Activated naive CD8-positive, alpha-beta T cell treated with anti-CD3 and anti-CD28 coated beads, Interleukin-2, amount 50 U/mL, for 24 hours (primary cell): ENCODE measurements at regions not wholly inside any gene's neighbourhood (a gene's known extent, or its start where the extent isn't known, plus 50 kb on each side); places are given as distances from the start of the nearest gene placed in this dataset.

Experiments used
- ATAC-seq: fragments of 150-1000 bp; cut with Tn5 transposase; one replicate; pipeline ENCODE4 v1.10.0; 2021
- DNase-seq: peaks from one replicate; pipeline ENCODE4 v3.0.0; 2021
- H3K27ac Mint-ChIP-seq: one replicate; pipeline ENCODE4 v1.8.0; 2021; ENCODE audit warnings: mild to moderate bottlenecking, mixed read lengths
- H3K27me3 Mint-ChIP-seq: one replicate; pipeline ENCODE4 v1.8.0; 2021; ENCODE audit warnings: mixed read lengths
- H3K36me3 Mint-ChIP-seq: one replicate; pipeline ENCODE4 v1.8.0; 2021; ENCODE audit warnings: low read depth, mixed read lengths
- H3K4me1 Mint-ChIP-seq: one replicate; pipeline ENCODE4 v1.8.0; 2021; ENCODE audit warnings: mixed read lengths
- H3K4me3 Mint-ChIP-seq: one replicate; pipeline ENCODE4 v1.8.0; 2021; ENCODE audit warnings: mild to moderate bottlenecking, moderate library complexity, mixed read lengths
- H3K9me3 Mint-ChIP-seq: one replicate; pipeline ENCODE4 v1.8.0; 2021; ENCODE audit warnings: mixed read lengths

DNA sequence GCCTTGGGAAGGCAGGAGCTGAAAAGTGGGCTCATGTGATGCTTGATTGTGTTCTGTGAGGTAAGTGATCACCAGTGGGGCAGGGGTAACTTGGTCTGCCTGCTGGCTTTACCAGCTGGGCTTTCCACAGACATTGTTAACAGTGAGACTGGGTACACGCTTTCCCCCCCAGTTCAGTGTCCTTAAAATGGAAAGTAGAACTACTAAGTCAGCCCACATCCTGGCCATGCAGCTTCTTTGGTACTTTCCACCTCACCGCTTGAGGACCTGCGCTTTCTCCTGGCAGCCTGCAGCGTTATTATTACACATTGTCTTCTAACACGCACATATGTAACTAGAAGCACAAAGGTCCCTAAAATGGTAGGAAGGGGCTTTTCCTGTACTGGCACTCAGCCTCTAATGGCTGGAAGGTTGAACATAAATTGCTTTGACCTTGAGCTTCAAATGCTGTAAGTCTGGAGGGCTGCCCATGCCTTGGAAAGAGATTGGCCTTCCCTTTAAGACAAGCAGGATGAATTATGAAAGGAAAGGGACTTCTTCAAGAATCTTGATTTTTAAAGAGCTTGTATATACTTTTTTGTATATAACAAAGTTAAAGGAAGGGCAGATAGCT, 216.1 kb upstream of the ROPN1 start:
- Mint-ChIP-seq H3K27ac (no peak overlapping the region), H3K36me3 (no peaks in the 10 kb centered on the region), H3K27me3 (peaks cover 7% of the 10 kb centered on the region), H3K9me3 (no peaks in the 10 kb centered on the region), H3K4me3 (no peak overlapping the region), H3K4me1 (no peaks in the 10 kb centered on the region)
- no peak for DNase-seq
- no peak for ATAC-seq

GRCh38 chr3:124209426-124209825, 217.5 kb upstream of the ROPN1 start:
- Mint-ChIP-seq H3K9me3 (no peaks in the 10 kb centered on the region), H3K27ac (no peak overlapping the region)

GRCh38 chr3:124210899-124211298, 219.0 kb upstream of the ROPN1 start:
- Mint-ChIP-seq H3K4me1 (no peaks in the 10 kb centered on the region), H3K9me3 (no peaks in the 10 kb centered on the region), H3K27ac (no peak overlapping the region), H3K27me3 (peaks cover 3% of the 10 kb centered on the region), H3K4me3 (no peak overlapping the region), H3K36me3 (no peaks in the 10 kb centered on the region)
- no peak for DNase-seq
- ATAC-seq: no peak

More at GRCh38 chr3:124209426-124209825, 217.5 kb upstream of the ROPN1 start:
- no peak for ATAC-seq
- Mint-ChIP-seq H3K36me3 (no peaks in the 10 kb centered on the region), H3K4me3 (no peak overlapping the region), H3K4me1 (no peaks in the 10 kb centered on the region), H3K27me3 (peaks cover 3% of the 10 kb centered on the region)
- no peak for DNase-seq

- ATAC-seq (no peak), DNase-seq (no peak)
- H3K9me3 Mint-ChIP-seq: no peaks in the 10 kb centered on the region
- no peaks in the 10 kb centered on the region for H3K4me1 Mint-ChIP-seq
- H3K4me3 Mint-ChIP-seq: no peak overlapping the region
- H3K36me3 Mint-ChIP-seq: no peaks in the 10 kb centered on the region
- H3K27me3 Mint-ChIP-seq: peaks cover 2% of the 10 kb centered on the region
- no peak overlapping the region for H3K27ac Mint-ChIP-seq
Observed at GRCh38 chr3:124213641-124214040, 221.7 kb upstream of the ROPN1 start.

DNA sequence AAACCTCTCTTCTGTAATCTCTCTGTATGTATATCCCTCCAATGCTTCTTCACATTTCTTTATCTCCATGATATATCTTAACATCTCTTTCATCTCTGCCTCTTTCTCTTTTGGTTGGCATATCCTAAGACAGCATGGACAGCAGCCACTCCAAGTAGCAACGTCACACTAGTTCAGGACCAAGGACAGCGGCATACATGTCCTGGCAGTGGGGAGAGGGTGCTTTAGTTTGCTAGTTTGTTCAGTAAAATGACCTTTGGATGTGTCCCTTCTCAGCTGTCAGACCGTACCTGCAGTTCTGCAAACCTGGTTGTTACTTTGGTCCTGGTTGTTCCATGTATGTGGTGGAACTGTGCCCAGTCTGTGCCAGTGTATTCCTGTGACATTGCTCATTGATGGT, 225.6 kb upstream of the ROPN1 start:
- DNase-seq (peak; percentile 9), ATAC-seq (no peak)
- Mint-ChIP-seq H3K4me1 (no peaks in the 10 kb centered on the region), H3K36me3 (no peaks in the 10 kb centered on the region), H3K9me3 (no peaks in the 10 kb centered on the region), H3K4me3 (no peak overlapping the region), H3K27ac (no peak overlapping the region), H3K27me3 (no peaks in the 10 kb centered on the region)

- Mint-ChIP-seq H3K4me1 (no peaks in the 10 kb centered on the region), H3K9me3 (no peaks in the 10 kb centered on the region), H3K4me3 (no peak overlapping the region), H3K27ac (no peak overlapping the region), H3K36me3 (no peaks in the 10 kb centered on the region), H3K27me3 (no peaks in the 10 kb centered on the region)
- ATAC-seq (no peak), DNase-seq (no peak)
Observed at GRCh38 chr3:124221422-124221821, 229.5 kb upstream of the ROPN1 start.

- Mint-ChIP-seq H3K4me3 (no peak overlapping the region), H3K27ac (no peak overlapping the region), H3K4me1 (no peaks in the 10 kb centered on the region), H3K9me3 (no peaks in the 10 kb centered on the region), H3K36me3 (no peaks in the 10 kb centered on the region), H3K27me3 (peaks cover 2% of the 10 kb centered on the region)
- DNase-seq (no peak), ATAC-seq (no peak)
Observed at GRCh38 chr3:124223853-124224252, 231.9 kb upstream of the ROPN1 start.

- H3K27ac Mint-ChIP-seq: no peak overlapping the region
- H3K4me1 Mint-ChIP-seq: no peaks in the 10 kb centered on the region
- no peak overlapping the region for H3K4me3 Mint-ChIP-seq
- no peak for ATAC-seq
- no peaks in the 10 kb centered on the region for H3K36me3 Mint-ChIP-seq
- no peaks in the 10 kb centered on the region for H3K9me3 Mint-ChIP-seq
- no peak for DNase-seq
- H3K27me3 Mint-ChIP-seq: peaks cover 11% of the 10 kb centered on the region
Observed at GRCh38 chr3:124227150-124227630, 235.3 kb upstream of the ROPN1 start.

DNA sequence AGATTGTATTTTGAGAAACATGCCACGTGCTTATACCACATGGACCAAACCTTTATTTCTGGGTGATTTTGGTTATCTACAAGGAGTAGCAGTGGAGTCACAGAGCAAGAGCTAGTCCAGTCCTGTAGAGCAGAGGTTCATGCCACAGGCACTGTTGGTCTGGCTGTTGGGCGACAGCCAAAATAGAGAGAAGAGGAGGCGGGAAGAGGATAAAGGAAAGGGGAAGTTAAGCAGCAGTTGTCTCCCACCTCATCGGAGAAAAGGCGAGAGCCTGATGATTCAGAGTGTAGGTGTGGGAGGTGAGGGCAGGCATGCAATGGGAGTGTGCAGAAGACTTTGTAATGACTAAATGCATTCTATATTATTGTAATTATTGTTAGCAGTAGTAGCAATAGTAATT, 237.5 kb upstream of the ROPN1 start:
- Mint-ChIP-seq H3K27me3 (peaks cover 17% of the 10 kb centered on the region), H3K9me3 (no peaks in the 10 kb centered on the region), H3K36me3 (no peaks in the 10 kb centered on the region), H3K4me1 (no peaks in the 10 kb centered on the region), H3K27ac (peak overlapping the region; percentile 5), H3K4me3 (no peak overlapping the region)
- no peak for DNase-seq
- no peak for ATAC-seq

GRCh38 chr3:124229836-124230235, 237.9 kb upstream of the ROPN1 start:
- Mint-ChIP-seq H3K4me1 (no peaks in the 10 kb centered on the region), H3K9me3 (no peaks in the 10 kb centered on the region), H3K36me3 (no peaks in the 10 kb centered on the region), H3K27me3 (peaks cover 17% of the 10 kb centered on the region), H3K4me3 (no peak overlapping the region), H3K27ac (no peak overlapping the region)
- ATAC-seq (no peak), DNase-seq (no peak)

GRCh38 chr3:124230432-124230831, 238.5 kb upstream of the ROPN1 start:
- H3K27me3 Mint-ChIP-seq: peaks cover 17% of the 10 kb centered on the region

DNA sequence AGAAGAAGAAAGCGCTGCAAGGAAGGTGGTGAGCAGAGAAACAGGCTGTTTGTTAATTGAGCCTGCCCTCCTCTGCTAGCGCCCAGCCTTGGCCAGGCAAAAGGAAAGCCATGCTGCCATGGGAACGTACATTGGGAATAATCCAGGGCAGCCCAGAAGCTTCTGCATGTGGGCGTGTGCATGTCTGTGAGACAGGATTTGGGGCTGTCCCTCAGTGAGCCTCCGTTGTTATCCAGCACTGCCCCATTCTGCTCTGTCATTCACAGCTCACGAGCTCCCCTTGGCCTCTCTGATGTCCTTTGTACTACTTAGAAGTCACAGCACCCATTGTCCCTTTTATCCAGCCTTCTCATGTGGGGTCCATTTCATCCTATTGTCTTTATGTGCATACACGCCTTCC, 239.1 kb upstream of the ROPN1 start:
- Mint-ChIP-seq H3K4me3 (no peak overlapping the region), H3K36me3 (no peaks in the 10 kb centered on the region), H3K27ac (no peak overlapping the region), H3K4me1 (no peaks in the 10 kb centered on the region), H3K9me3 (no peaks in the 10 kb centered on the region), H3K27me3 (peaks cover 20% of the 10 kb centered on the region)
- ATAC-seq: no peak
- no peak for DNase-seq

More at GRCh38 chr3:124230432-124230831, 238.5 kb upstream of the ROPN1 start:
- H3K27ac Mint-ChIP-seq: no peak overlapping the region
- H3K9me3 Mint-ChIP-seq: no peaks in the 10 kb centered on the region
- ATAC-seq (no peak), DNase-seq (no peak)
- H3K4me1 Mint-ChIP-seq: no peaks in the 10 kb centered on the region
- H3K36me3 Mint-ChIP-seq: no peaks in the 10 kb centered on the region
- H3K4me3 Mint-ChIP-seq: no peak overlapping the region

GRCh38 chr3:124234852-124235252, 242.9 kb upstream of the ROPN1 start:
- Mint-ChIP-seq H3K36me3 (no peaks in the 10 kb centered on the region), H3K27ac (no peak overlapping the region), H3K9me3 (no peaks in the 10 kb centered on the region), H3K4me3 (no peak overlapping the region), H3K4me1 (no peaks in the 10 kb centered on the region), H3K27me3 (peaks cover 19% of the 10 kb centered on the region)
- ATAC-seq (no peak), DNase-seq (no peak)

DNA sequence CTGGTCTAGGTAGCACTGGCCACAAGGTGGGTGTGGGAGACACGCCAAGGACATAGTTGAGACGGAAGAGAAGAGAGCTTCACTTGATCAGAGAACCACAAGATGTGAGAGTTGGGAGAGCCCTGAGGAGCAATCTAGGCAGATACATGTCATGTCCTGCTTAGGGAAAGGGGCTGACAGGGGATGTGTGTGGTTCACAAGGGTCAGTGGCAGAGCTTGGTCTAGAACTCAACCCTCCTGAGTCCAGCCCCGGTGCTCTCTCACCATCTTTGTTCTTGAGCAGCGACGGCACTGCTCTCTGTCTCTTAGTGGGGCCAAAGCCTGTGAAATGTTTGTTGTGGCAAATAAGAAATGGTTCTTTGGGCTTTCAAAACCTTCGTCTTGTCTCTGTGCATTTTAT, 243.5 kb upstream of the ROPN1 start:
- Mint-ChIP-seq H3K27me3 (peaks cover 16% of the 10 kb centered on the region), H3K36me3 (no peaks in the 10 kb centered on the region), H3K4me1 (no peaks in the 10 kb centered on the region), H3K9me3 (no peaks in the 10 kb centered on the region), H3K4me3 (no peak overlapping the region), H3K27ac (no peak overlapping the region)
- no peak for DNase-seq
- ATAC-seq: no peak

DNA sequence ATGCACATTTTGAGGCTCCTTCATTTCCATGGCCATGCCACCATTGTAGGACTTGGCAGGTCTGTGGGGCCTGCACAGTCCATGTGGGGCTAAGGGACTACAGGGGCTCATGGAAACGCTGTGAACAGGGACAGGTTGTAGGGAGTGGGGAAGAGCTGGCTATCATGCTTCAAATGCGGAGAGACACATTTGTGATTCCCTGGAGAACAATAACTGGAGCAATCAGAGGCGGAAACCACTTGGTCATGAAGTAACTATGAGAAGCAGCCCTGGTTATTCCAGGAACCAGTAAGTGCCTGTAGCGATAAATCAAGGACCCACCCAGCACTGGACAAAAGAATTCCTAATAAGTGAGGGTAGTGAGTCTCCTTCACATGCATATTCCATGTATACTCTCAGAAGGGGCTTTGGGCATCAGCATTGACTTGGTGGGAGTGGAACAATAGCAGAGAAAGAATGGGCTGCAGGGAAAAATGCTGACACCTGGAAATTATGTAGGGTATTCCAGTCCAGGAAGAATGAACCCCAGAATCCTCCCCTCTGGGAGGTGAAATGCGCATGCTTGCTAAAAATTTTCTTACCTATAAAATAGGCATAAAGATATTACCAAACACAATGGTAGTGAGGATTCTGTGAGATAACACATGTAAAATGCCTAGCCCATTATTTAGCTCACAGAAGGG, 251.4 kb upstream of the ROPN1 start:
- H3K4me3 Mint-ChIP-seq: no peak overlapping the region
- DNase-seq (no peak), ATAC-seq (no peak)
- H3K27ac Mint-ChIP-seq: no peak overlapping the region
- H3K27me3 Mint-ChIP-seq: no peaks in the 10 kb centered on the region
- H3K36me3 Mint-ChIP-seq: no peaks in the 10 kb centered on the region
- H3K4me1 Mint-ChIP-seq: no peaks in the 10 kb centered on the region
- no peaks in the 10 kb centered on the region for H3K9me3 Mint-ChIP-seq
